ENCODE measurements at regions not wholly inside any gene's neighbourhood (a gene's known extent, or its start where the extent isn't known, plus 50 kb on each side); places are given as distances from the start of the nearest gene placed in this dataset.

- H3K27me3 ChIP-seq: no peaks in the 10 kb centered on the region
- no peak for DNase-seq (ENCODE audit: extremely low spot score)
- peaks cover 0 to 5% (median 0%) of the 10 kb centered on the region in 4 donors for H3K9me3 ChIP-seq
- WGBS: 36% methylated on average over 1 of the region's 1 CpG
- H3K36me3 ChIP-seq: no peaks in the 10 kb centered on the region
- H3K4me3 ChIP-seq: no peak overlapping the region
- TF ChIP-seq POLR2A (IDR thresholded peaks at IDR 0.05; ENCODE audit: low read depth): no peak
- TF ChIP-seq CTCF (IDR thresholded peaks at IDR 0.05): no peak
- no peak for TF ChIP-seq EP300 (IDR thresholded peaks at IDR 0.05)
- no peak for TF ChIP-seq POLR2AphosphoS5 (IDR thresholded peaks at IDR 0.05)
- intact Hi-C loops (cut with DNase I): no loop called here
- no peak overlapping the region for H3K27ac ChIP-seq (replicated peaks in 1 of 4)
- no peaks in the 10 kb centered on the region for H3K4me1 ChIP-seq
Measured at GRCh38 chrX:16524316-16524715, 125.6 kb upstream of the S100G start.

DNA sequence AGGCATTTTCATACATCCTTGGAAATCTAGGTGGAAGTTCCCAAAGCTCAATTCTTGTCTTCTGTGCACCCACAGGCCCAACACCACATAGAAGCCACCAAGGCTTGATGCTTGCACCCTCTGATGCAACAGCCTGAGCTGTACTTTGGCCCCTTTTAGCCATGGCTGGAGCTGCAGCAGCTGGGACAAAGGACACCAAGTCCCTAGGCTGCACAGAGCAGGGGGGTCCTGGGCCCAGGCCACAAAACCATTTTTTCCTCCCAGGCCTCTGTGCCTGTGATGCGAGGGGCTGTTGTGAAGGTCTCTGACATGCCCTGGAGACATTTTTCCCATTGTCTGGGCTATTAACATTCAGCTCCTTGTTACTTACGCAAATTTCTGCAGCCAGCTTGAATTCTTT, 124.0 kb upstream of the S100G start:
- H3K9me3 ChIP-seq: peaks cover 0 to 5% (median 0%) of the 10 kb centered on the region in 4 donors
- H3K27me3 ChIP-seq: no peaks in the 10 kb centered on the region
- H3K4me1 ChIP-seq: no peaks in the 10 kb centered on the region
- no peaks in the 10 kb centered on the region for H3K36me3 ChIP-seq
- H3K27ac ChIP-seq (replicated peaks in 1 of 4): no peak overlapping the region
- TF ChIP-seq EP300 (IDR thresholded peaks at IDR 0.05): no peak
- TF ChIP-seq POLR2AphosphoS5 (IDR thresholded peaks at IDR 0.05): no peak
- no peak for TF ChIP-seq CTCF (IDR thresholded peaks at IDR 0.05)
- no peak for TF ChIP-seq POLR2A (IDR thresholded peaks at IDR 0.05; ENCODE audit: low read depth)
- H3K4me3 ChIP-seq: no peak overlapping the region
- WGBS: 93% methylated on average over 2 of the region's 2 CpGs
- DNase-seq (ENCODE audit: extremely low spot score): no peak
- intact Hi-C loops (cut with DNase I): no loop called here

GRCh38 chrX:16528620-16529019, 121.3 kb upstream of the S100G start:
- peaks cover 0 to 5% (median 0%) of the 10 kb centered on the region in 4 donors for H3K9me3 ChIP-seq
- no peak overlapping the region for H3K4me3 ChIP-seq
- H3K4me1 ChIP-seq: no peaks in the 10 kb centered on the region
- TF ChIP-seq CTCF (IDR thresholded peaks at IDR 0.05) (no peak), EP300 (IDR thresholded peaks at IDR 0.05) (no peak), POLR2A (IDR thresholded peaks at IDR 0.05; ENCODE audit: low read depth) (no peak), POLR2AphosphoS5 (IDR thresholded peaks at IDR 0.05) (no peak)
- H3K27me3 ChIP-seq: no peaks in the 10 kb centered on the region
- intact Hi-C loops (cut with DNase I): no loop called here
- H3K27ac ChIP-seq (replicated peaks in 1 of 4): no peak overlapping the region
- WGBS: 83% methylated on average over 3 of the region's 3 CpGs
- no peaks in the 10 kb centered on the region for H3K36me3 ChIP-seq
- DNase-seq (ENCODE audit: extremely low spot score): no peak
